ENCODE measurements at regions not wholly inside any gene's neighbourhood (a gene's known extent, or its start where the extent isn't known, plus 50 kb on each side); places are given as distances from the start of the nearest gene placed in this dataset.

DNA sequence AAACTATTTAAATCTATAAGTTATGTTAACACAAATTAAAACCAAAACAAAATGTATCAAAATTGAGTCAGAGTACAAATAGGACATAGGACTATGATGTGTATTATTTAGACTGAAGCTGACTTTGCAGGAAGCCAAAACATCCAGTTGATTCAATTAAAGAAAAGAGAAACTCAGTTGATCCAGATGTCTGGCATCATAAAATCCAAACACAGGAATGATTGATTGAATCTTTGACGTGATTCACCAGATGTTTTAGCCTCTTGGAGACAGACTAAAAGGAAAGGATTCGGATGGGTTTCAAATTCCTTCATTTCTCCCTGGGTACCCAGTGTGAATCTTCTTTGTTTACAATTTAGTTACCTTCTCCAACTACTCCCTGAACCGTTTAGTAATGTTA, 272.9 kb downstream of the IRS1 start:
- DNase-seq (ENCODE audit: low spot score) = no peak

DNA sequence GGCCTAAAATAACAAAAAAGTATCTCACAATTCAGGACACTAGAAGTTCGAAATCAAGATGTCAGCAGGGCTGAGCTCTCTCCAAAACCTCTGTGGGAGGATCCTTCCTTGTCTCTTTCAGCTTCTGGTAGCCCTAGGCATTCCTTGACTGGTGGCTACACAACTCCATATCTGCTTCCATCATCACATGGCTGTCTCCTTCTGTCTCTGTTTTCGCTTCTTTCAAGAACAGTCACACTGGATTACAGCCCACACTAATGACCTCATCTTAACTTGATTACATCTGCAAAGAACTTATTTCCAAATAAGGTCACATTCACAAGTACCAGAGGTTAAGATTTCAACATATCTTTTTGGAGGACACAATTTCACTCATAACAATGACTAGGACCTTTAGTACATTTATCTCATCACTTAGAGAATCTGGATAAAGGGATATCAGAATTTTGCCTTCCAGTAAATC, 275.2 kb downstream of the IRS1 start:
- DNase-seq (ENCODE audit: low spot score) = no peak

- DNase-seq (ENCODE audit: low spot score) = no peak
Observed at GRCh38 chr2:226520723-226521122, 278.9 kb downstream of the IRS1 start.

- no peak for DNase-seq (ENCODE audit: low spot score)
Observed at GRCh38 chr2:226515344-226516055, 284.1 kb downstream of the IRS1 start.

DNA sequence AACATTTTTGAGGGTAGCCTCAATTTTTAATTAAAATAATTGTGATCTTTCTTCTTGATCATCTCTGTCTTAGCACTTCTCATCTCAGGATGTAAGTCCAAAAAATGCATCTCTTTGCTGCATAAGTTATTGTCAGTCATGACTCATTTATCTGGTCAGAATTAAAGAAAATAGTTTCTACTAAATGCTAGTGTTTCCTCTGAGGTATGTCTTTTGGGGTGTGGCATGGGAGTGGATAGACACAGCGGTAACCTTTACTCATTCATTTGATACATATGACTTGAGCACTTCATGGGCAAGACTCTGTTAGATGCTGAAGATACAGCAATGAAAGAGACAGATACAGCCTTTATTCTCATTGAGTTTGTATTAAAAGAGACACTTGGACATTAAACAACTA, 284.7 kb downstream of the IRS1 start:
- no peak for DNase-seq (ENCODE audit: low spot score)

DNA sequence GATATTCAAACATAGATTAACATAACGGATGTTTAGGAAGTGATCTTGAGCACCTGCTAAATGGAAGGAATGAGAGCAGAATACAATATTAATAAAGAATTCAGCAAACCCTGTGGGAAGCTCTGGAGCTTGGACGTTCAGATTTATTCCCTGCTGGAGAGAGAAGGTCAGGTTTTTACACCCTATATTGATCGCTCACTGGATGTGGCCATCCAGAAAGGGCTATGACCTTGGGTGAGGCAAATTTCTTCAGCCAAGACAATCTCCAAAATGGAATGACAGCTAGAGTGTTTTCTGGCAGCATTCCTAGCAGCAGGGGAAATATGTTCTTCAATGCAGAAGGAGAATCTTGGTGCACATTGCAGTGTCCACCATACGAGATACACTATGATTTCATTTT, 288.3 kb downstream of the IRS1 start:
- DNase-seq (ENCODE audit: low spot score) = no peak

- no peak for DNase-seq (ENCODE audit: low spot score)
Observed at GRCh38 chr2:226508683-226509082, 290.9 kb downstream of the IRS1 start.

DNA sequence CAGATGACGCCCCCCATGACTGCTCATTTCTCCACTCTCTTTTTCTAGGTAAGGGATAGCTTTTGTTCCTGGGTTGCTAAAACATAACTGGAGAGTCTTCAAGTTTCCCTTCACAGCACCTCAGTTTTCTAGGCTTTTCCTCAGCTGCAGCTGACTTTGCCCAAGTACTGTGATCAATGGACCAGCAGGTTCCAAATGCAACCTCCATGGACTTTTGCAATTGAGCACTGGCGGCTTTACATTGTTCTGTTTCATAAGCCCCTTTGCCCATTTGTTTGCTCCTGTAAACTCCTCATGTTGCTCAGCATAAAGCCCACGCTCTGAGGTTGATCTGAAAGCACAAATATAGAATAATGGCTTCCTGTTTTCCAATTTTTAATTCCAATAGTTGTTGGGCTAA, 291.6 kb downstream of the IRS1 start:
- no peak for DNase-seq (ENCODE audit: low spot score)

GRCh38 chr2:226497146-226497909, 302.3 kb downstream of the IRS1 start:
- no peak for DNase-seq (ENCODE audit: low spot score)

DNA sequence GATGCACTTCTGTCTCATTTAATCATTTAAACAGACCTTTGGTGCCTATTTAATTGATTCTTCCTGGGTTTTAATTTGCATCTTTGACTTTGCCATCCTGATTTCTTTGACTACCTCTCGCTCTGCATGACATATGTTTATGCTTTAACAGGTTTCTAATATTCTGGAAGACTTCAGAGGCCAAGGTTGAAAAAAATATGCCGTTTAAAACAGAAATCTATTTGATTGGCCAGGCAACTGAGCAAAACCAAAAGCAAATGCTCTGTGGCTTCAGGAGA, 303.4 kb downstream of the IRS1 start:
- no peak for DNase-seq (ENCODE audit: low spot score)

DNA sequence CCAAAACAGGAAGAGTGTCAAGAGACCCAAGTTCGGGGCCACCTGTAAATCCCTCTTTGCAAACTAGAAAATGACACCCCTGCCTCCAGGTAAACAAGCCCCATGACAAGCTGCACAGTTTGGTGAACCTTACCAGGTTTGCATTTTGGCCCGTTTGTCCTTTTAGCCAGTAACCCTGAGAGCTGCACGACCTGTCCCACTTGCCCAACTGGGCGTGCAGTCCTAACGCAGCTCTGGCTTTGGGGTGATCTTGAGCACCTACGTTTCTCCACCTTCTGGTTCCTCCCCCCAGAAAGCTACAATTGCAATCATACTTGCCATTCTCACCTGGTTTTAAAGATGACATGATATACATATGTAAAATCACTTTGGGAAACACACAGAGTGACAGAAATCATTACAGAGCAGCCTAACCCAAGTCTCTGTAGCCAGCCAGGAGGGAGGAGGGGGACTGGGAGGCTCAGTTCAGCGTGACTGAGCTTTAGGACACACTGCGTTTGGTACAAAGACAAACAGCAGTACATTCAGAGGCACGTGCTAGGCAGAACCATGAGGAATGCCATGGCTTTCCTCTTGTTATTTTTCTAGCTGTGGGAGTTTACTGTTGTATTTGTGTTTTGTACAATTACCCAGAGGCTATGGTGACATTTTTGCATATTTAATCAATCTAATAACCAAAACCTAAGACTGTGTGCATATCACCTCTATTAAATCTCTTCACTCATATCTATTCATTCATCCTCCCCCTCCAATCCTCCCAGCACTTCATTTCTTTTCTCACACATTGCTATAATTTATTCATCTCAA, 304.0 kb downstream of the IRS1 start:
- no peak for DNase-seq (ENCODE audit: low spot score)

DNA sequence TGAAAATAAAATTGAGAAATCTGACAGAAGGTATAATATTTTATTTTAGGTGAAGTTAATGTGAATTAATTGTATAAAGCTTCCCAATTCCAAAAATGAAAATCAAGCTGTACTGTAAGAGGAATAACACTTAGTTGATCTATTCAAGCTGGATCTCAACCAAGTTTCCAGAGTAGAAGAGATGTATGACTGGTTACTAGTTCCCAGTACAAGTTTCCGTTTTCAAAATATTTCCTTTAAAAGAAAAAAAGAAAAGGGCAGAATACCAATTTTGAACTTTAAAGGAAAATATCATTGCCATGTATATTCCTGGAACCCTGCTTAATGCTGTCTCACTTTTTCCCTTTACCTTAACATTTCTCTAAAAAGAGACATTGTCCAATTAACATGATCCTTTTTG, 308.5 kb downstream of the IRS1 start:
- no peak for DNase-seq (ENCODE audit: low spot score)

DNA sequence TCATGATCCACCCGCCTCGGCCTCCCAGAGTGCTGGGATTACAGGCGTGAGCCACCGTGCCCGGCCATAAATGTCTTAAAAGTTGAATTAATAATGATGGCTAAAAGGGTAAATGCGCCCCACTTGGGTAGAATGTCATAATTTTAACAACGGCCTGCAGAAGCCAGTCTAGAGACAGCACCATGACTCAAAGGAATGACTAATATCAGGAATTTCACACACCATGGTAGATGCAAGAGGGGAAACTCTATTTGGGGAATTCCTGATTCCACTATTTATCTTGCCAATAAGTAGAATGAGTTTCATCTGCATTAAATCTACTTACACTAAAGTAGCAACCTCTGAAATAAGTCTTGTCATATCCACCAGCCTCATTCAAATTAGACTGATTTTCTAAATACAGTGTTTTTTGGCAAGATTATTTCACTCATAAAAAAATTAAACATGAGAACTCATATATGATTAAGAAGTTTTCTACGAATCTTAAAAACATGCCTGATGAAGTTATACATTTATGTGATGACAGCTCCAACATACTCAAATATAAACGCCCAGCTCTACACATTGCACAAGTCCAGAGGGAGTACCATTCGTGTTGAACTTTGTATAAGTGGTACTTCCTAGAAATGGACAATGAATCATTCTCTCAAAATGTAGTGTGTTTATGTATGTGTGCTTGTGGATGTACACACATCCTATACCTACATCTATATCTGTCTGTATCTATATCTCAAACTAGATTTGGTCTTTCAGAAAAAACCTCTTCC, 309.7 kb downstream of the IRS1 start:
- no peak for DNase-seq (ENCODE audit: low spot score)

GRCh38 chr2:226488034-226488433, 311.6 kb downstream of the IRS1 start:
- DNase-seq (ENCODE audit: low spot score) = no peak

DNA sequence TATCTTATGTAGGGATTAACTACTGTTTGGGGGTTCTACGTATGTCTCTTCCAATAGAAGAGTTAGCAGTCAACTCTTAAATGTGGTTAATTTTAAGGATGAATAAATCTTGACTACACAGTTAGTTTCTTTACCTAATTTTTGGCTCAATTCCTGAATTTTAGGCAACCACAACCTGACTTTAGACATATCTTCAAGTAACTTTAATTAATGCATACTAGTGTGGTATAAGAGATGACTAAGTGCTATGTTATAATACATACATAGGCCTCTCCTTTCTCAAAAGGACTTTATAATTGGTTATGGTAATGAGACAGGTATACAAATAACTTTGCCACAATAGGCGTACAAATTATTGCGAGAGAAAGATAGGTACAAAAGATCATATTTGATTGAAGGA, 312.0 kb downstream of the IRS1 start:
- DNase-seq (ENCODE audit: low spot score) = no peak

- DNase-seq (ENCODE audit: low spot score) = no peak
Observed at GRCh38 chr2:226483745-226484619, 315.6 kb downstream of the IRS1 start.

- DNase-seq (ENCODE audit: low spot score) = no peak
Observed at GRCh38 chr2:226483143-226483542, 316.5 kb downstream of the IRS1 start.

- no peak for DNase-seq (ENCODE audit: low spot score)
Observed at GRCh38 chr2:226478109-226478809, 321.4 kb downstream of the IRS1 start.

GRCh38 chr2:226477221-226478108, 322.2 kb downstream of the IRS1 start:
- no peak for DNase-seq (ENCODE audit: low spot score)

DNA sequence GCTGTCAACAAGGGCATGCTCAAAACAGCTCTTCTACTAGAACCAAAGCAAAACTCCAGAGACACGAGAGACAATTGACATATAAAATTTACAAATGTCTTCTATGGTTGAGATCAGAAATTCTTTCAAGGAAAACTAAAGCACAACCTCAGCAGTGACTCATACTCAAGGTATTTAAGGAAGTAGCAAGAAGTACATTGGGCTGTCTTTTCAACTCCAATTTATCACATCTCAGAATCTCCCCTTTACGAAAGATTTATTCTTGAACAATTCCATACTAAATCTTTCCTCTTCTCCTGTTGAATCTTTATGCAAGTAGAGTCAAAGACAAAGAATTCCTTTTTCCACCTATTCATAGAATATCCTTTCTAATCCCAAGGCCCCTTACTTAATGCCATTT, 324.0 kb downstream of the IRS1 start:
- DNase-seq (ENCODE audit: low spot score) = no peak

Measured in CD4-positive, alpha-beta T cell treated with Interleukin-6 at 100 ng/mL for 8 hours (primary cell).